Neural cell (in vitro differentiated cells): ENCODE measurements at regions not wholly inside any gene's neighbourhood (a gene's known extent, or its start where the extent isn't known, plus 50 kb on each side); places are given as distances from the start of the nearest gene placed in this dataset.

Experiments
- H2AFZ ChIP-seq: fragments of 200-600, 300-800 bp; sonication (generic), shearing (Covaris generic); 2 replicates; pipeline ENCODE4 v1.6.0; 2014; ENCODE audit warnings: low read depth, mild to moderate bottlenecking, antibody characterized with exemption, low read length, moderate library complexity
- H3F3A ChIP-seq: fragments of 200-600 bp; shearing (Covaris generic); 2 replicates; pipeline ENCODE4 v1.6.1; 2016; ENCODE audit warnings: mild to moderate bottlenecking, moderate library complexity, mixed read lengths, antibody characterized with exemption, low read length; ENCODE audit not compliant: insufficient read depth, poor library complexity, severe bottlenecking
- H3K27ac ChIP-seq: fragments of 200-600, 300-800 bp; sonication (generic), shearing (Covaris generic); 2 replicates; pipeline ENCODE4 v1.5.1; 2014; ENCODE audit warnings: mild to moderate bottlenecking, low read length, moderate library complexity
- H3K27me3 ChIP-seq: fragments of 300-800, 200-600 bp; sonication (generic), shearing (Covaris generic); 2 replicates; pipeline ENCODE4 v1.6.0; 2014; ENCODE audit warnings: mild to moderate bottlenecking, low read depth, low read length, moderate library complexity; ENCODE audit not compliant: insufficient read depth
- H3K36me3 ChIP-seq: fragments of 300-800, 200-600 bp; sonication (generic), shearing (Covaris generic); 2 replicates; pipeline ENCODE4 v1.5.1; 2014; ENCODE audit warnings: mild to moderate bottlenecking, antibody characterized with exemption, low read length, moderate library complexity; ENCODE audit not compliant: insufficient read depth
- H3K4me2 ChIP-seq: fragments of 300-800, 200-600 bp; sonication (generic), shearing (Covaris generic); 2 replicates; pipeline ENCODE4 v1.6.0; 2014; ENCODE audit warnings: mild to moderate bottlenecking, low read length
- H3K4me3 ChIP-seq: fragments of 300-800, 200-600 bp; sonication (generic), shearing (Covaris generic); 2 replicates; pipeline ENCODE4 v1.5.1; 2014; ENCODE audit warnings: mild to moderate bottlenecking, low read length, moderate library complexity
- H3K79me2 ChIP-seq: fragments of 200-600 bp; shearing (Covaris generic); replicated peaks from 2 replicates; pipeline ENCODE4 v1.6.0; 2014; ENCODE audit warnings: mild to moderate bottlenecking, low read length, moderate library complexity; ENCODE audit not compliant: insufficient read depth
- H3K9ac ChIP-seq: fragments of 300-800, 200-600 bp; sonication (generic), shearing (Covaris generic); 2 replicates; pipeline ENCODE4 v1.6.1; 2016; ENCODE audit warnings: mild to moderate bottlenecking, low read length, mixed read lengths
- H3K9me2 ChIP-seq: fragments of 200-600 bp; shearing (Covaris generic); 2 replicates; pipeline ENCODE4 v1.6.1; 2016; ENCODE audit warnings: mild to moderate bottlenecking, low read length, mixed read lengths; ENCODE audit not compliant: insufficient read depth
- H3K9me3 ChIP-seq: fragments of 200-600, 300-800 bp; sonication (generic), shearing (Covaris generic); 2 replicates; pipeline ENCODE4 v1.6.1; 2016; ENCODE audit warnings: mild to moderate bottlenecking, mixed run types, low read length, moderate library complexity, mixed read lengths
- H4K20me1 ChIP-seq: fragments of 200-600 bp; shearing (Covaris generic); 2 replicates; pipeline ENCODE4 v1.6.1; 2016; ENCODE audit warnings: mild to moderate bottlenecking, mixed run types; ENCODE audit not compliant: insufficient read depth
- CTCF ChIP-seq: fragments of 450-650 bp; IDR thresholded peaks from 2 replicates; pipeline ENCODE4 v1.5.1; 2014; ENCODE audit warnings: antibody characterized with exemption, mild to moderate bottlenecking, moderate library complexity; ENCODE audit not compliant: poor library complexity, severe bottlenecking
- EP300 ChIP-seq: fragments of 450-650 bp; conservative IDR thresholded peaks from 2 replicates; pipeline ENCODE4 v1.6.1; 2014; ENCODE audit warnings: antibody characterized with exemption, mild to moderate bottlenecking, moderate library complexity; ENCODE audit not compliant: poor library complexity, severe bottlenecking
- EZH2 ChIP-seq: fragments of 200-600, 300-800 bp; shearing (Covaris generic), sonication (generic); IDR thresholded peaks from 2 replicates; pipeline ENCODE4 v1.6.1; 2014; ENCODE audit warnings: antibody characterized with exemption, low read length, borderline replicate concordance, mild to moderate bottlenecking; ENCODE audit not compliant: insufficient read depth, poor library complexity, severe bottlenecking
- MXI1 ChIP-seq: fragments of 450-650 bp; conservative IDR thresholded peaks from 2 replicates; pipeline ENCODE4 v1.6.1; 2014; ENCODE audit warnings: antibody characterized with exemption, mild to moderate bottlenecking; ENCODE audit not compliant: poor library complexity, severe bottlenecking
- POLR2AphosphoS5 ChIP-seq: IDR thresholded peaks from 2 replicates; pipeline ENCODE4 v1.6.1; 2012
- RAD21 ChIP-seq: fragments of 450-650 bp; conservative IDR thresholded peaks from 2 replicates; pipeline ENCODE4 v1.6.1; 2014; ENCODE audit warnings: antibody characterized with exemption, mild to moderate bottlenecking, moderate library complexity
- REST ChIP-seq: IDR thresholded peaks from 2 replicates; pipeline ENCODE4 v1.6.1; 2012; ENCODE audit warnings: borderline replicate concordance
- SMC3 ChIP-seq: fragments of 450-650 bp; conservative IDR thresholded peaks from 2 replicates; pipeline ENCODE4 v1.6.1; 2014; ENCODE audit warnings: antibody characterized with exemption, mild to moderate bottlenecking, moderate library complexity; ENCODE audit not compliant: poor library complexity
- TAF1 ChIP-seq: IDR thresholded peaks from 2 replicates; pipeline ENCODE4 v1.6.1; 2012; ENCODE audit warnings: low read depth

GRCh38 chr14:65879248-65880009, 466.9 kb downstream of the FUT8 start:
- Histone ChIP-seq H3K4me2 (no peak overlapping the region), H3K79me2 (no peaks in the 10 kb centered on the region), H3K4me3 (no peak overlapping the region), H3K36me3 (no peaks in the 10 kb centered on the region), H3K9ac (no peak overlapping the region), H4K20me1 (no peaks in the 10 kb centered on the region), H3F3A (no peaks in the 10 kb centered on the region), H2AFZ (no peak overlapping the region), H3K27me3 (no peaks in the 10 kb centered on the region), H3K9me3 (no peaks in the 10 kb centered on the region), H3K9me2 (no peaks in the 10 kb centered on the region), H3K27ac (no peak overlapping the region)
- TF ChIP-seq RAD21 (no peak), EZH2 (no peak), SMC3 (no peak), EP300 (no peak), TAF1 (no peak), CTCF (no peak), POLR2AphosphoS5 (no peak), MXI1 (no peak), REST (no peak)

GRCh38 chr14:65880507-65880906, 468.0 kb downstream of the FUT8 start:
- Histone ChIP-seq H3K36me3 (no peaks in the 10 kb centered on the region), H3K9ac (no peak overlapping the region), H3K79me2 (no peaks in the 10 kb centered on the region), H3K27me3 (no peaks in the 10 kb centered on the region), H3K4me2 (no peak overlapping the region), H3F3A (no peaks in the 10 kb centered on the region), H3K27ac (no peak overlapping the region), H3K4me3 (no peak overlapping the region), H3K9me3 (no peaks in the 10 kb centered on the region), H4K20me1 (no peaks in the 10 kb centered on the region), H3K9me2 (no peaks in the 10 kb centered on the region), H2AFZ (no peak overlapping the region)
- TF ChIP-seq RAD21 (no peak), TAF1 (no peak), CTCF (no peak), REST (no peak), MXI1 (no peak), POLR2AphosphoS5 (no peak), EP300 (no peak), SMC3 (no peak), EZH2 (no peak)
